ELF-1 (cell line): ENCODE measurements at regions not wholly inside any gene's neighbourhood (a gene's known extent, or its start where the extent isn't known, plus 50 kb on each side); places are given as distances from the start of the nearest gene placed in this dataset.
"Not testable (repeated sequence)": the region's sequence is repeated elsewhere in the genome, so short reads cannot be mapped to it uniquely, and the experiment has no call there.

Experiments
- DNase-seq: peaks from one replicate; pipeline ENCODE4 v3.0.0-alpha.2; 2016; ENCODE audit warnings: low read depth, low spot score

GRCh38 chr4:26238778-26239679, 81.8 kb upstream of the RBPJ start:
- DNase-seq: peak; percentile 81

- no peak for DNase-seq
These were observed 81.0 kb upstream of the RBPJ start for GRCh38 chr4:26239801-26240200.

GRCh38 chr4:26241179-26241578, 79.6 kb upstream of the RBPJ start:
- no peak for DNase-seq

- no peak for DNase-seq
These were observed 78.4 kb upstream of the RBPJ start for GRCh38 chr4:26242451-26242850.

- not testable (repeated sequence) for DNase-seq
These were observed 76.7 kb upstream of the RBPJ start for GRCh38 chr4:26244138-26244537.

GRCh38 chr4:26248647-26249046, 72.2 kb upstream of the RBPJ start:
- DNase-seq: no peak

GRCh38 chr4:26252349-26253025, 68.3 kb upstream of the RBPJ start:
- DNase-seq: no peak

- DNase-seq: no peak
These were observed 66.8 kb upstream of the RBPJ start for GRCh38 chr4:26253968-26254367.

- no peak for DNase-seq
These were observed 64.8 kb upstream of the RBPJ start for GRCh38 chr4:26255989-26256388.

GRCh38 chr4:26257444-26257843, 63.4 kb upstream of the RBPJ start:
- DNase-seq: not testable (repeated sequence)

GRCh38 chr4:26257850-26258249, 63.0 kb upstream of the RBPJ start:
- no peak for DNase-seq

GRCh38 chr4:26260571-26260970, 60.2 kb upstream of the RBPJ start:
- DNase-seq: no peak

- no peak for DNase-seq
These were observed 59.4 kb upstream of the RBPJ start for GRCh38 chr4:26261405-26261804.

- peak; percentile 23 for DNase-seq
These were observed 57.6 kb upstream of the RBPJ start for GRCh38 chr4:26263165-26263564.

- DNase-seq: no peak
These were observed 56.7 kb upstream of the RBPJ start for GRCh38 chr4:26264109-26264508.

GRCh38 chr4:26267087-26267486, 53.7 kb upstream of the RBPJ start:
- no peak for DNase-seq

- DNase-seq: peak; percentile 17
These were observed 52.6 kb upstream of the RBPJ start for GRCh38 chr4:26268246-26268645.

GRCh38 chr4:26269038-26269437, 51.8 kb upstream of the RBPJ start:
- no peak for DNase-seq
